HCT116 (cell line): ENCODE measurements at regions not wholly inside any gene's neighbourhood (a gene's known extent, or its start where the extent isn't known, plus 50 kb on each side); places are given as distances from the start of the nearest gene placed in this dataset.

ENCODE experiments used
- ATAC-seq: fragments of 200-7000 bp; cut with Tn5 transposase; 2 replicates; pipeline ENCODE4 v1.9.1; 2020; ENCODE audit warnings: mild to moderate bottlenecking, moderate library complexity
- BruUV-seq: library from RNA; stranded (reverse); fragments of 400-500 nt; replicated peaks from 2 replicates; lab custom pipeline; 2021; lab: Mats Ljungman, UMichigan
- CTCF ChIA-PET: fragments of 300-600 bp; sonication (Branson Sonifier 250); formaldehyde crosslinking; loops from one replicate; lab custom pipeline; 2021; ENCODE audit warnings: antibody characterized with exemption; lab: Charles Lee
- POLR2A ChIA-PET: fragments of 300-600, 350-600 bp; sonication (Branson Sonifier 250); formaldehyde crosslinking; loops from one replicate; lab custom pipeline; 2021; ENCODE audit warnings: antibody characterized with exemption; lab: Charles Lee
- RAD21 ChIA-PET, 2 experiments: fragments of 300-600 bp; sonication (Branson Sonifier 250); formaldehyde crosslinking; loops; one replicate each; lab custom pipeline; 2023; ENCODE audit warnings: low total read pairs in 2 of 2; ENCODE audit not compliant: uncharacterized antibody in 2 of 2, unreplicated experiment in 2 of 2, low non-redundant PET in 1 of 2; lab: Charles Lee
- DNase-seq: peaks from one replicate; pipeline ENCODE4 v3.0.0-alpha.2; 2010; ENCODE audit warnings: low read depth, low spot score
- H2AFZ ChIP-seq: fragments of 200-600 bp; shearing (Covaris generic), sonication (generic); 2 replicates; pipeline ENCODE4 v1.6.1; 2017; ENCODE audit warnings: low read depth, mixed run types, mixed read lengths, antibody characterized with exemption, low read length; ENCODE audit not compliant: poor library complexity, severe bottlenecking
- H3K27ac ChIP-seq: 2 replicates; pipeline ENCODE4 v1.5.1; 2012; ENCODE audit warnings: low read depth, low read length
- H3K27me3 ChIP-seq: fragments of 200-600 bp; sonication (generic); 2 replicates; pipeline ENCODE4 v1.6.1; 2016; ENCODE audit warnings: mixed run types, low read length, mixed read lengths; ENCODE audit not compliant: insufficient read depth
- H3K36me3 ChIP-seq, 2 experiments: fragments of 200-500 bp in 1 of 2; fragments of 200-600 bp in 1 of 2; sonication (Bioruptor generic) in 1 of 2; sonication (generic) in 1 of 2; 2 replicates each; pipeline versions ENCODE4 v1.5.1 to v1.6.1; 2014 to 2016; ENCODE audit warnings: low read length in 2 of 2, inconsistent platforms in 1 of 2, mixed read lengths in 1 of 2, mixed run types in 1 of 2; ENCODE audit not compliant: insufficient read depth in 2 of 2, control insufficient read depth in 1 of 2
- H3K4me1 ChIP-seq, 2 experiments: fragments of 200-600 bp in 1 of 2; sonication (generic) in 1 of 2; 2 replicates each; pipeline versions ENCODE4 v1.5.1 to v1.6.1; 2012 to 2017; ENCODE audit warnings: low read length in 2 of 2, inconsistent platforms in 1 of 2, mild to moderate bottlenecking in 1 of 2, mixed read lengths in 1 of 2, mixed run types in 1 of 2, moderate library complexity in 1 of 2; ENCODE audit not compliant: insufficient read depth in 2 of 2, control insufficient read depth in 1 of 2
- H3K4me2 ChIP-seq: fragments of 200-600 bp; sonication (generic); 2 replicates; pipeline ENCODE4 v1.6.1; 2017; ENCODE audit warnings: mixed run types, low read length, mixed read lengths
- H3K4me3 ChIP-seq, 2 experiments: fragments of 200-600 bp in 1 of 2; sonication (generic) in 1 of 2; replicated peaks in 1 of 2; 2 replicates each; pipeline ENCODE4 v1.5.1; 2011 to 2016; ENCODE audit warnings: low read length in 2 of 2, control low read depth in 1 of 2, low read depth in 1 of 2, mild to moderate bottlenecking in 1 of 2, mixed read lengths in 1 of 2, mixed run types in 1 of 2
- H3K79me2 ChIP-seq: fragments of 200-600 bp; sonication (generic); 2 replicates; pipeline ENCODE4 v1.6.1; 2017; ENCODE audit warnings: mild to moderate bottlenecking, mixed run types, low read length, moderate library complexity, mixed read lengths; ENCODE audit not compliant: insufficient read depth
- H3K9ac ChIP-seq: fragments of 200-600 bp; sonication (generic); 2 replicates; pipeline ENCODE4 v1.6.1; 2016; ENCODE audit warnings: low read length, mixed read lengths
- H3K9me2 ChIP-seq: fragments of 200-600 bp; sonication (generic), shearing (Covaris generic); 2 replicates; pipeline ENCODE4 v1.6.1; 2017; ENCODE audit warnings: mixed run types, mild to moderate bottlenecking, moderate library complexity; ENCODE audit not compliant: insufficient read depth
- H3K9me3 ChIP-seq, 2 experiments: fragments of 200-500 bp in 1 of 2; fragments of 200-600 bp in 1 of 2; sonication (Bioruptor generic) in 1 of 2; sonication (generic) in 1 of 2; 2 replicates each; pipeline ENCODE4 v1.6.1; 2014 to 2017; ENCODE audit warnings: low read length in 2 of 2, mixed read lengths in 2 of 2, inconsistent platforms in 1 of 2, low read depth in 1 of 2, mild to moderate bottlenecking in 1 of 2, mixed run types in 1 of 2, moderate library complexity in 1 of 2; ENCODE audit not compliant: control insufficient read depth in 1 of 2, insufficient read depth in 1 of 2
- H4K20me1 ChIP-seq: fragments of 200-600 bp; sonication (generic), shearing (Covaris generic); 2 replicates; pipeline ENCODE4 v1.6.1; 2017; ENCODE audit warnings: mixed run types, mild to moderate bottlenecking, moderate library complexity; ENCODE audit not compliant: insufficient read depth
- CEBPB ChIP-seq: IDR thresholded peaks from 2 replicates; pipeline ENCODE4 v1.6.1; 2012; ENCODE audit warnings: low read depth
- ELF1 ChIP-seq: IDR thresholded peaks from 2 replicates; pipeline ENCODE4 v1.6.1; 2012; ENCODE audit warnings: low read depth, borderline replicate concordance
- EZH2 ChIP-seq: fragments of 200-600 bp; sonication (generic); IDR thresholded peaks from 2 replicates; pipeline ENCODE4 v1.6.1; 2017; ENCODE audit warnings: antibody characterized with exemption, mixed run types
- RAD21 ChIP-seq: IDR thresholded peaks from 2 replicates; pipeline ENCODE4 v1.6.1; 2012; ENCODE audit warnings: low read depth, mild to moderate bottlenecking
- SRF ChIP-seq: IDR thresholded peaks from 2 replicates; pipeline ENCODE4 v1.6.1; 2012; ENCODE audit warnings: low read depth
- intact Hi-C: fragments of 100-400 bp; cut with micrococcal nuclease; formaldehyde crosslinking; loops from 2 replicates; pipeline ENCODE4 v1.10.0; 2022
- TF ChIP-seq, protein P1 (sequence below), 3 experiments: fragments of 200-600 bp in 1 of 3; sonication (generic) in 1 of 3; IDR thresholded peaks in 2 of 3; conservative IDR thresholded peaks in 1 of 3; 2 replicates each; pipeline ENCODE4 v1.5.1; 2012 to 2017; ENCODE audit warnings: low read depth in 2 of 3, low read length in 2 of 3, antibody characterized with exemption in 1 of 3, borderline replicate concordance in 1 of 3, control low read depth in 1 of 3, mild to moderate bottlenecking in 1 of 3, mixed read lengths in 1 of 3, mixed run types in 1 of 3, moderate library complexity in 1 of 3; ENCODE audit not compliant: insufficient read depth in 1 of 3
- TF ChIP-seq, protein P2 (sequence below): IDR thresholded peaks from 2 replicates; pipeline ENCODE4 v1.6.1; 2011; ENCODE audit warnings: mild to moderate bottlenecking, low read length, moderate library complexity; ENCODE audit not compliant: insufficient replicate concordance; ENCODE audit errors: extremely low read depth

DNA sequence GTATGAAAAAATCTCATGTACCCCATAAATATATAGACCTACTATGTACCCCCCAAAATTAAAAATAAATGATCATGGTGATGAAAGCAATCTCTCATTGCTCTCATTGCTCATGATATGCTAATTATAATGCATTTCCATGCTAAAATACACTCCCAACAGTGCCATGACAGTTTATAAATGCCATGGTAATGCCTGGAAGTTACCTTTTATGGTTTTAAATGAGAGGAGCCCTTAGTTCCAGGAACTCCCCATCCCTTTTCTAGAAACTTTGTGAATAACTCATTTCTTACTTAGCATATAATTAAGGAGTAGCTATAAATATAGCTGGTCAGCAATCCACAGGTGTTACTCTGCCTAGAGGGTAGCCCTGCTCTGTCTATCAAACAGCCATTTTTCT is 166.1 kb upstream of the RGS18 start (continued):
- TF ChIP-seq CEBPB (no peak), EZH2 (no peak)
- TF ChIP-seq, protein P1, sequence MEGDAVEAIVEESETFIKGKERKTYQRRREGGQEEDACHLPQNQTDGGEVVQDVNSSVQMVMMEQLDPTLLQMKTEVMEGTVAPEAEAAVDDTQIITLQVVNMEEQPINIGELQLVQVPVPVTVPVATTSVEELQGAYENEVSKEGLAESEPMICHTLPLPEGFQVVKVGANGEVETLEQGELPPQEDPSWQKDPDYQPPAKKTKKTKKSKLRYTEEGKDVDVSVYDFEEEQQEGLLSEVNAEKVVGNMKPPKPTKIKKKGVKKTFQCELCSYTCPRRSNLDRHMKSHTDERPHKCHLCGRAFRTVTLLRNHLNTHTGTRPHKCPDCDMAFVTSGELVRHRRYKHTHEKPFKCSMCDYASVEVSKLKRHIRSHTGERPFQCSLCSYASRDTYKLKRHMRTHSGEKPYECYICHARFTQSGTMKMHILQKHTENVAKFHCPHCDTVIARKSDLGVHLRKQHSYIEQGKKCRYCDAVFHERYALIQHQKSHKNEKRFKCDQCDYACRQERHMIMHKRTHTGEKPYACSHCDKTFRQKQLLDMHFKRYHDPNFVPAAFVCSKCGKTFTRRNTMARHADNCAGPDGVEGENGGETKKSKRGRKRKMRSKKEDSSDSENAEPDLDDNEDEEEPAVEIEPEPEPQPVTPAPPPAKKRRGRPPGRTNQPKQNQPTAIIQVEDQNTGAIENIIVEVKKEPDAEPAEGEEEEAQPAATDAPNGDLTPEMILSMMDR (IDR thresholded peaks at IDR 0.05 in 2 of 3, conservative IDR thresholded peaks at IDR 0.05 in 1 of 3; ENCODE audit: borderline replicate concordance in 1 of 3, insufficient read depth in 1 of 3, low read depth in 2 of 3, low read length in 2 of 3): no peak

DNA sequence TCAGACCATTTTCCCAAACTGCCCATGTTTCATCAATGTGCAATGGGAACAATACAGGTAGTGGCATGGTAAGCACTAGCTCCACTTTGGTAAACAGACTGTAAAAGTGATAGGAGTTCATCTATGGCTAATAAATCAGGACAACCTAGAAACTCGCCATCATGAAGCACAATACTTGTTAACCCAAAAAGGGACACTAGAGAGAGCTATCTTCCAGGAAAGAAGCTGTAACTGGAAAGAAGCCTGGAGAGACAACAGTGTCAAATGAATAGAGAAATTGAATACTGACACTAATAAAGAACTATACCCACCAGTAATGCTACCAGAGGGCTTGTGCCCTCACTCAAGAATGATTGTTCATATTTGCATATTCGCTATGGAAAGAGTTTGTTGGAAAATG is 164.7 kb upstream of the RGS18 start:
- Histone ChIP-seq H3K9me2 (no peaks in the 10 kb centered on the region; the same call in 1 of the 2 replicates), H3K27ac (no peak overlapping the region), H3K4me2 (no peak overlapping the region), H3K9me3 (no peaks in the 10 kb centered on the region), H2AFZ (no peak overlapping the region), H3K4me1 (no peaks in the 10 kb centered on the region), H3K27me3 (no peaks in the 10 kb centered on the region), H3K9ac (no peak overlapping the region), H3K4me3 (no peak overlapping the region), H3K79me2 (no peaks in the 10 kb centered on the region), H4K20me1 (no peaks in the 10 kb centered on the region), H3K36me3 (no peaks in the 10 kb centered on the region)
- peak; percentile 12 for DNase-seq
- BruUV-seq: no TSS peak
- RAD21 ChIA-PET: no interaction called here
- peak; percentile 63; the same call in 1 of the 2 replicates for ATAC-seq
- intact Hi-C loops: loop anchor here (5.0 to 10.0 kb wide), 2 partner anchors 321 to 454 kb away; partner anchors contain the start of gene RGS21
- TF ChIP-seq SRF (no peak), CEBPB (no peak), ELF1 (no peak), RAD21 (peak; percentile 63)
- TF ChIP-seq, protein P1 (IDR thresholded peaks at IDR 0.05 in 2 of 3, conservative IDR thresholded peaks at IDR 0.05 in 1 of 3; ENCODE audit: borderline replicate concordance in 1 of 3, insufficient read depth in 1 of 3, low read depth in 2 of 3, low read length in 2 of 3): peak in 2 of 3 experiments; percentile 21 to 42; a peak in 3 of 6 replicates
- TF ChIP-seq, protein P2, sequence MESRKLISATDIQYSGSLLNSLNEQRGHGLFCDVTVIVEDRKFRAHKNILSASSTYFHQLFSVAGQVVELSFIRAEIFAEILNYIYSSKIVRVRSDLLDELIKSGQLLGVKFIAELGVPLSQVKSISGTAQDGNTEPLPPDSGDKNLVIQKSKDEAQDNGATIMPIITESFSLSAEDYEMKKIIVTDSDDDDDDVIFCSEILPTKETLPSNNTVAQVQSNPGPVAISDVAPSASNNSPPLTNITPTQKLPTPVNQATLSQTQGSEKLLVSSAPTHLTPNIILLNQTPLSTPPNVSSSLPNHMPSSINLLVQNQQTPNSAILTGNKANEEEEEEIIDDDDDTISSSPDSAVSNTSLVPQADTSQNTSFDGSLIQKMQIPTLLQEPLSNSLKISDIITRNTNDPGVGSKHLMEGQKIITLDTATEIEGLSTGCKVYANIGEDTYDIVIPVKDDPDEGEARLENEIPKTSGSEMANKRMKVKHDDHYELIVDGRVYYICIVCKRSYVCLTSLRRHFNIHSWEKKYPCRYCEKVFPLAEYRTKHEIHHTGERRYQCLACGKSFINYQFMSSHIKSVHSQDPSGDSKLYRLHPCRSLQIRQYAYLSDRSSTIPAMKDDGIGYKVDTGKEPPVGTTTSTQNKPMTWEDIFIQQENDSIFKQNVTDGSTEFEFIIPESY: no peak
- POLR2A ChIA-PET: no interaction called here
- CTCF ChIA-PET: interaction anchor here (1.4 to 1.9 kb wide), 2 partner anchors 317 to 451 kb away, joined by 3 to 5 read pairs; no protein-coding TSS in a partner anchor
